Activated naive CD4-positive, alpha-beta T cell treated with anti-CD3 and anti-CD28 coated beads, Interleukin-2, amount 50 U/mL, for 24 hours (primary cell): ENCODE measurements at regions not wholly inside any gene's neighbourhood (a gene's known extent, or its start where the extent isn't known, plus 50 kb on each side); places are given as distances from the start of the nearest gene placed in this dataset.

ENCODE experiments used
- H3K27ac Mint-ChIP-seq: one replicate; pipeline ENCODE4 v1.8.0; 2021; ENCODE audit warnings: mild to moderate bottlenecking, mixed read lengths
- H3K27me3 Mint-ChIP-seq: one replicate; pipeline ENCODE4 v1.8.0; 2021; ENCODE audit warnings: mixed read lengths
- H3K36me3 Mint-ChIP-seq: one replicate; pipeline ENCODE4 v1.8.0; 2021; ENCODE audit warnings: mixed read lengths
- H3K4me1 Mint-ChIP-seq: one replicate; pipeline ENCODE4 v1.8.0; 2021; ENCODE audit warnings: mixed read lengths
- H3K4me3 Mint-ChIP-seq: one replicate; pipeline ENCODE4 v1.8.0; 2021; ENCODE audit warnings: mild to moderate bottlenecking, mixed read lengths
- H3K9me3 Mint-ChIP-seq: one replicate; pipeline ENCODE4 v1.8.0; 2021; ENCODE audit warnings: mixed read lengths

DNA sequence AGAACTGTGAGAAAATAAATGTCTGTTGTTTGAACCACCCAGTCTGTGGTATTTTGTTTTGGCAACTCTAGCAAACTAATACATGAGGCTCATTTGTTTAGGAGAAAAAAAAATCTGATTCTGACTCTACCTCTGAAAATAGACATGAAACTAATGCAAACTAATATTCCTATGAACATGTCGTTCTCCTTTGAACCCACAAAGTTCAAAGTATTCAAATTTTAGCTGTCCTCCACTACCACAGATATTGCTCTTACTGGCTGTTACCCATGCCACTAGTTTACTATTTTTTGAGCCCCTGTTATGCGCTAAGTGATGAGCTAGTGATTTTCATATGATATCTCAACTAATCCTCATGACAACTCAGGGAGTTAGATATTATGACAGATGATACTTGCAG is 58.8 kb upstream of the ZNF804B start:
- no peaks in the 10 kb centered on the region for H3K9me3 Mint-ChIP-seq
- H3K36me3 Mint-ChIP-seq: no peaks in the 10 kb centered on the region
- H3K27ac Mint-ChIP-seq: no peak overlapping the region
- H3K4me1 Mint-ChIP-seq: no peaks in the 10 kb centered on the region
- H3K4me3 Mint-ChIP-seq: no peak overlapping the region
- no peaks in the 10 kb centered on the region for H3K27me3 Mint-ChIP-seq

DNA sequence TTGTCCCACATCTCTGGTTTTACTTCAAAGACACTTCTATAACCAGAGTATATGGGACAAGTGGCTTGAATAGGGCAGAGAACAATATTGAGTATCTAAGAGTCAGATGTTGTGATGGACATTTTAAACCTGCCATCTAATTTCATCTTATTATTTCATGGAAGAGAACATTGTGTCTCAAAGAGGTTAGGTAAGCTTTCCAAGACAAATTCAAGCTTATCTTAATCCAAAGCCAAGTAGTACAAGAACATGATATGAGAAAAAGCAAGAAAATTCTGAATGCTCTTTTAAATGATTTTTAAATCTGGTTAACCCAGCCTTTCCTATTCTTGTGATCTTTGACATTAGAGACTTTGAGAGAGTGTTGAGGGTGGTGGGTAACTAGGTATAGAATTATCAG is 65.3 kb upstream of the ZNF804B start:
- no peaks in the 10 kb centered on the region for H3K4me1 Mint-ChIP-seq
- no peaks in the 10 kb centered on the region for H3K36me3 Mint-ChIP-seq
- no peaks in the 10 kb centered on the region for H3K9me3 Mint-ChIP-seq
- H3K27ac Mint-ChIP-seq: no peak overlapping the region
- no peak overlapping the region for H3K4me3 Mint-ChIP-seq
- H3K27me3 Mint-ChIP-seq: no peaks in the 10 kb centered on the region

DNA sequence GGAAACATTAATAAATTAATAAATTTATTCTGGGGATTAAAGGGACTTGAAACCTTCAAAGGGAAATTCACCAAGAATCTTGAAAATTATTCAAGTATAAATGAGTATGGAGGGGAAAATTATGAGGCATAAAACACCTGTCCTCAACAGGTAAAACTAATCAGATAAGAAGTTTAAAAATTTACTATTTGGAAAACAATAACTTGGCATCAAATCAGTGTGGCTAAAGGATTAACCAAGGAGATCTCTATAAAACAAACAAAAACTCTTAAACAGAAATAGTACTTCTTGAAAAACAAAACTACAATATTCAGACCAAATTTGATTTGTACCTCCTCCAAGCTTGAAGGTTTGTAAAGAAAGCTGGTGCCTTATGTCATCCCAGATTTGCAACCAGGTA is 66.4 kb upstream of the ZNF804B start:
- Mint-ChIP-seq H3K4me3 (no peak overlapping the region), H3K9me3 (no peaks in the 10 kb centered on the region), H3K27ac (no peak overlapping the region), H3K36me3 (no peaks in the 10 kb centered on the region), H3K4me1 (no peaks in the 10 kb centered on the region), H3K27me3 (no peaks in the 10 kb centered on the region)

DNA sequence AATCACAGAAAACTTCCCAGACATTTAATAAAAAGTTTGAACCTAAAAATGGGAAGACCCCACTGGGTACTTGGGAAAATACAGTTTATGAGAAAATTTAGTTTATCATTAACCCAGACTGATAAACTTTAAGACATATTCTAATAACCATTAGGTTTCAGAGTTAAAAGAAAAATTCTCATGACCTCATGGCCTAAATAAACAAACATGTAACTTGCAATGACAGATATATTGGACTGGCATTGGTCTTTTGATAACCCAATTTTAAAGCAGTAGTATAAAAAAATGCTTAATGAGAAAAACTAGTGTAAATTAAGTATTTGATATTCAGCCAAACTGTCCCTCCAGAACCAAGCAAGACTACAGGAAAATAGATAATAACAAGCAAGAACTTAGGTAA is 67.0 kb upstream of the ZNF804B start:
- no peak overlapping the region for H3K27ac Mint-ChIP-seq
- H3K9me3 Mint-ChIP-seq: no peaks in the 10 kb centered on the region
- H3K27me3 Mint-ChIP-seq: no peaks in the 10 kb centered on the region
- H3K36me3 Mint-ChIP-seq: no peaks in the 10 kb centered on the region
- no peak overlapping the region for H3K4me3 Mint-ChIP-seq
- H3K4me1 Mint-ChIP-seq: no peaks in the 10 kb centered on the region

DNA sequence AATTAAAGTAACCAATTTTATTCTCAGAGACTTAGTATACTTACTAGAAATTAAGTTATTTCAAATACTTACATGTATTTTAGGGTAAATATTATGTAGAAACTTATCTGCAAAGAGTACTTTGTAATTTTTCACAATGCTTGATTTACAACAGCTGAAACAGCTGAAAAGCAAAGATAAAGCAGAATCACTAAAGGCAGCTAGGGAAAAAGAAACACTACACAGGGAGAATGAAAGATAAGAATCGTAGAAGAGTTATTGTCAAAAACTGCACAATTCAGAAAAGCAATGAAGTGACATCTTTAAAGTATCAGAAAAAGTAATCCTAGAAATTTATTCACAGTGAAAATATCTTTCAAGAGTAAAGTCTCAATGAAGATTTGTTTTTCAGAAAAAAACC is 69.7 kb upstream of the ZNF804B start:
- Mint-ChIP-seq H3K27me3 (no peaks in the 10 kb centered on the region), H3K36me3 (no peaks in the 10 kb centered on the region), H3K4me1 (no peaks in the 10 kb centered on the region), H3K9me3 (no peaks in the 10 kb centered on the region), H3K27ac (no peak overlapping the region), H3K4me3 (no peak overlapping the region)

DNA sequence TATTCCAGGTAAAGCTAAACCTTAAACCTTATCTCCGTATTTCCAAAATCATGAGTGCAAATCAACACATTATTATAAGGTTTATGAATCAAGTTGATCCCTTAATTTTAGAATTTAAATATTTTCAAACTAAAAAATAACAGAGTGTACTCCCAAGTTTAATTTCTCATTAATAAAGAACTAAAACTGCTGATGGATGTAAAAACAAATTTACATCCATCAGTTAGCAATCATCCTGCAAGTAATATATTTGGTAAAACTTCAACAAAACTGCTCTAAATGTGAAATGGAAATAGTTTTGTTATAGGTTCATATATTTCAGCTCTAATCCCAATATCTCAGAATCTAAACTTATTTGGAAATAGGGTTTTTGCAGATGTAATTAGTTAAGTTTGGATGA is 71.3 kb upstream of the ZNF804B start:
- Mint-ChIP-seq H3K27ac (no peak overlapping the region), H3K36me3 (no peaks in the 10 kb centered on the region), H3K4me3 (no peak overlapping the region), H3K9me3 (no peaks in the 10 kb centered on the region), H3K27me3 (no peaks in the 10 kb centered on the region), H3K4me1 (no peaks in the 10 kb centered on the region)

DNA sequence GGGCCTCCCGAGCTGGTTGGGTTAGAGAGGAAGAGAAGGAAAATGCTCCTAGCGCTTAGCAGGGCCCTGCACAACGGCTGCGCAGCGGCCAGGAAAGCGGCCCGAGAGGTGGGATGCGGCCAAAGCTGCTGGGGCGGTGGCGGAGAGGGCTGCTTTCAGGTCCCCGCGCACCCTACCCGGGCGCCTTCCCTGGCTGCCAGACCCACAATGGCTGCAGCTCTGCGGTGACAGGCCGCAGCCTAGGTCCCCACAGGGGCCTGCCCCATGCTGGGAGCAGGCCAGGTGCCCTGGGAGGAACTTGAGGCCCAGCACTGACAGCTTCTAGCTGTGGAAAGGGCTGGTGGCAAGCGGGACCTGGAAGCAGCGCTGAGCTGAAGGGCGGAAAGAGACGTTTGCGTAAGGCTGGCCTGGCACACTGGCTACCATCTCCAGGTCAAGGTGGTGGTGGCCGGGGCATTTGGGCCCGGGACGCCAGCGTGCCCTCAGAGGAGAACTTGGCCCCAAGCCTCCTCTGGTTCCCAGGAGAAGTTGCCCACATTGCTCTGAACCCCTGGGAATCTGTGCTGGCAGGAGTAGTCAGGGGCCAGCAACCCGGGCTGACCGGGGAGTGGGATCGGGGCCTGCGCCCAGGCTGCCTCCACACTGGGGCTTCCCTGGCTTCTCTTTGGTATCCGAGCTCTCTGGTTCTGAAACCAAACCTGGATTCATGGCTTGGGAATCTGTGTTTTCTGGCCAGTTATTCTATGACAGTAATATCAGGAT is 72.9 kb upstream of the ZNF804B start:
- H3K4me1 Mint-ChIP-seq: no peaks in the 10 kb centered on the region
- no peak overlapping the region for H3K27ac Mint-ChIP-seq
- H3K9me3 Mint-ChIP-seq: no peaks in the 10 kb centered on the region
- no peaks in the 10 kb centered on the region for H3K36me3 Mint-ChIP-seq
- H3K4me3 Mint-ChIP-seq: no peak overlapping the region
- H3K27me3 Mint-ChIP-seq: no peaks in the 10 kb centered on the region

DNA sequence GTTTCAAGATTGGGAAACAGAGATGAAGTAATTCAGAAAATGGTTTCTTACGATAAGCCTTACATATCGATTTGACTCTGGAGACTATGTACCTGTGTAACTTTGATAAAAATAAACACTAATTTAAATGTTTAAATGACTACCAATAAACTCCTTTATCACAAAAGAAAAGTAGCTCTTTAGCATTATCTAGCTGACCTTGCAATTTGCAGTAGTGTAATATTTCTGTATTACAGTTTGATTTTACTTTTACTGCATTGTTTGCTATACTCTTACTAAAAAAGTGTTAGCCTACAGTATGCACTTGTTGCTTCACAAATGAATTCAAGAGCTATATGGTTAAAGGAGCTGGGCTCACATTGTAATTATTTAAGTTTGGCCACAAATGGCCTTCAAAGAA is 77.8 kb upstream of the ZNF804B start:
- Mint-ChIP-seq H3K27ac (no peak overlapping the region), H3K36me3 (no peaks in the 10 kb centered on the region), H3K4me3 (no peak overlapping the region), H3K27me3 (no peaks in the 10 kb centered on the region), H3K4me1 (no peaks in the 10 kb centered on the region), H3K9me3 (no peaks in the 10 kb centered on the region)

DNA sequence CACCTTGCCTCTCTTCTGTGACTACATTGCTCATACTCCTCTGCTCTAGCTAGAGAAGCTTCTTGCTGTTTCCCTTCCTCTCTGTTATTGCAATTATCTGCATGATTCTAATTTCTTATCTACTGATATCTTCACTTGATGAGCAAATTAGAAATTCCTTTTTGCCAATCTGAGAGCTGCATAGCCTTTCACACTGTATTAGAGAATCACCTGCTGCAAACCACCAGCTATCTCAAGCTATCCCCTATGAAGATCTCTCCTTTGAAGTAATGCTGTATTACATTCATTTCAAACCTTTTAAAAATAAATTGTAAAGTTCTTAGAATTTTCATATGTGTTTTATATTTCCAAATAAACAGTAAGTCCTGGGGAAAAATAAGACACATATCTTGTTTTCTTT is 89.0 kb upstream of the ZNF804B start:
- Mint-ChIP-seq H3K27me3 (no peaks in the 10 kb centered on the region), H3K27ac (no peak overlapping the region)

DNA sequence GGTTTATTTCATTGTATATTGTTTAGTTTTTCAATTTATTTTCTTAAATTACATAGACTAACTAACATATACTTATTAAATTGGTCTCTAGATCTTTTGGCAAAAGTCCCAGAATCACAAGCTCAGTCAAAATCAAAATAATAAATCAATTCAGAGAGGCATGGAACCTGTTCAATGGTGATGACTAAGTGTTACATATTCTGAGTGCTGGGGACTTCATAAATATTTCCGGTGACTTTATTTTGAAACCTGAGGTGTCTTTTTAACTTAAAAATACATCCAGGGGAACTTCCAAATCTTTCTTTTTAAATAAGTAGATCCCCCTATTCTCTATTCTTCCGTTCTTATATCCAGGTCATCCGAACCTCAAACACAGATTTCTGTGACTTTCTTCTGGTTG is 89.6 kb upstream of the ZNF804B start:
- H3K27me3 Mint-ChIP-seq: no peaks in the 10 kb centered on the region
- H3K9me3 Mint-ChIP-seq: peaks cover 7% of the 10 kb centered on the region
- H3K4me1 Mint-ChIP-seq: no peaks in the 10 kb centered on the region
- no peak overlapping the region for H3K4me3 Mint-ChIP-seq
- H3K36me3 Mint-ChIP-seq: no peaks in the 10 kb centered on the region
- H3K27ac Mint-ChIP-seq: no peak overlapping the region

More for the DNA sequence above, 89.0 kb upstream of the ZNF804B start:
- Mint-ChIP-seq H3K4me1 (no peaks in the 10 kb centered on the region), H3K36me3 (no peaks in the 10 kb centered on the region), H3K4me3 (no peak overlapping the region), H3K9me3 (peaks cover 7% of the 10 kb centered on the region)

DNA sequence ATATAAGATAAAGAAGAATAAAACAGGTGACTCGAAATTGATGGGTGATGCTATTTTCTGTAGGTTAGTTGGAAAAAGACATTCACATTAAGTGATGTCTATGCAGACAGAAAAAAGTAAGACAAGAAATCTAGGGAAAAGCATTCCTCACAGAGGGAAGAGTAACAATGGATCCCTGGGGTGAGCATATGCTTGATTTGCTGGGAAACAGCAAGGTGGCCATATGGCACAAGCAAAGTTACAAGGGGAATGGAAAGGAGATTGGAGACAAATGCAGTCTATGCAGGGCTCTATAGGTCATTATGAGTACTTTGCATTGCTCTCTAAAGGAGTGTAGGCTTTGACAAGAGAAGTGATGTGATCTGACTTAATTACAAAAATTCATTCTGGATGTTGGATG is 90.9 kb upstream of the ZNF804B start:
- H3K4me3 Mint-ChIP-seq: no peak overlapping the region
- H3K27me3 Mint-ChIP-seq: peaks cover 2% of the 10 kb centered on the region
- no peaks in the 10 kb centered on the region for H3K4me1 Mint-ChIP-seq
- no peaks in the 10 kb centered on the region for H3K36me3 Mint-ChIP-seq
- no peak overlapping the region for H3K27ac Mint-ChIP-seq
- peaks cover 7% of the 10 kb centered on the region for H3K9me3 Mint-ChIP-seq

DNA sequence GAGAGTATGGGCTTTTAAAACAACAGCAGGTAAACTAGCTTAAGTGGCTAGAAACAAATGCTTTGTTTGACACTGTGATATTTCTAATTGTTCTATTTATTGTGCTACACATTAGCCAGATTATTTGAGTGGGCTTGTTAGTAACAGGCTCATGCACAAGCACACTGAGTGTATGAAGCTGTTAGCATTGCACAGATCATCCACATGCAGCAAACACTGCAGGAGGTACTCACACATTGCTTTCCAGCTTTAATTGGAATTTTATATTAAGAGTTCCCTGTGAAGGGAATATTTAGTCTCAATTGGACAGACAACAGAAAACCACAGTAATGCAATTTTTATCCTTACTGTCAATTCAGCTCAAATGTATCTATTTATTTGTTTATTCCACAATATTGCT is 92.9 kb upstream of the ZNF804B start:
- H3K27ac Mint-ChIP-seq: no peak overlapping the region
- H3K4me1 Mint-ChIP-seq: no peaks in the 10 kb centered on the region
- H3K36me3 Mint-ChIP-seq: no peaks in the 10 kb centered on the region
- no peaks in the 10 kb centered on the region for H3K9me3 Mint-ChIP-seq
- peaks cover 2% of the 10 kb centered on the region for H3K27me3 Mint-ChIP-seq
- H3K4me3 Mint-ChIP-seq: no peak overlapping the region

DNA sequence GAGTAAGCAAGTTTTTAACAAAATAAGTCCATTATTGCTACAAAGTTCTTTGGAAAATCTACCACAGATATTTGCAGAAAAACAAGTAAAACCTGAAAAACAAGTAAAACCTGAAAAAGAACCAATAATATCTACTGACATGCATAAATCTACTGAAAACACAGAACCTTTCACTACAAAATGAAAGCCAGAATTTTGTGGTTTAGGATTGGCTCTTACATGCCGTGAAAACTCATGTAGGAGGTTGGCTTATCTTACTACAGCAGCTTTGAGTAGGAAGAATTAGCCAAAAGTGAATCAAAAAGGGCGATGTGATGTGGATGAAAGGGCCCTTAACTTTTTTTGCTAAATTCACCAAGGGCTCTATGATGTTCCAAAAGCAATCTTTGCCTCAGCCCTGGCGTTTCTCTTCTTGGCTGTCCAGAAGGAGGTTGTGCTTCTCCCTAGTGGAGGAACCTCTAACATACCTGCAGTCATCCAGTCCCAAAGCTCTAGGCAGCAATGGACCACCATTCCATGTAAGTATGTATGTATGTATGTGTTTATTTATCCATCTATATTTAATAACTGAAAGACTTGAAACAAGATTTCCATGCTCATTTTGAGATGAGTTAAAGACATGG is 93.5 kb upstream of the ZNF804B start:
- Mint-ChIP-seq H3K27me3 (peaks cover 2% of the 10 kb centered on the region), H3K9me3 (no peaks in the 10 kb centered on the region), H3K36me3 (no peaks in the 10 kb centered on the region), H3K4me1 (no peaks in the 10 kb centered on the region), H3K27ac (no peak overlapping the region), H3K4me3 (no peak overlapping the region)

DNA sequence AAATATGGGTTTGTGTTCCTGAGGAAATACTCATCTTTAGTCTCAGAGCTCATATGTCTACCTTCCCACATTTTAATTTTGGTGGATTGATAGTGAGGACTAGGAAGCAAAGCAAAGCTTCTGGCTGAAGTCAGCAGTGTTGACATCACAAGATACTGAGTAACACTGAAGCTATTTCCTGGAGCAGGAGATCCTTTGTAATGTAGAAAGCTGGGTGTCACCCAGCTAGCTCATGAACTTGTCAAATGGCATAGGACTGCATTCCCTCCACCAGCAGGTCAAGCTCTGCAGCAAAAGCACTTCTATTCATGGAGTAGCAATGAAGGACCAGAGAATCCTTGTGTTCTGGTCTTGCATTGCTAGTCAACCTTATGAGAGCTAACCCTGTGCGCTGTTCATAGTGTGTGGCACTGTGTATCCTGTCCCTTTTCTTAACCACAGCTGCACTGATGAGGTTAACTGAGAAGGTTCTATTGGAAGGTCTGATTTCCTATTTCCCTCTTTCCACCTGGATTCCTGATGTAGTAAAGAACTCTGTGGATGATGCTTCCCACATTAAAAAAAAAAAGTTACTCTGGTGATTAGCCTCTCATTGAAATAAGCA is 94.8 kb upstream of the ZNF804B start:
- H3K36me3 Mint-ChIP-seq: no peaks in the 10 kb centered on the region
- H3K9me3 Mint-ChIP-seq: no peaks in the 10 kb centered on the region

DNA sequence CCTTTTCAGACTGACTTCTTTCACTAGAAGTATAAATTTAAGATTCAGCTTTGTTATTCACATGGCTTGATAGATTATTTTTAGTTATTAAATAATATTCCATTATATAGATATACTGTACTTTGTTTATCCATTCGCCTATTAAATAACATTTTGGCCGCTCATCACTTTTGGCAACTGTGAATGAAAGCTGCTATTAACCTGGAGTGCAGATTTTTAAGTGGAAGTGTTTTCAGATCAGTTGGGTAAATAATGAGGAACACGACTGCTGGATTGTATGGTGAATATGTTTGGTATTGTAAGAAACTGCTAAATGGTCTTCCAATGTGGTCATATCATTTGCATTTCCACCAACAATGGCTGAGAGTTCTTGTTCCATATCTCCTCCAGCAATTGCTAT is 97.6 kb upstream of the ZNF804B start:
- Mint-ChIP-seq H3K4me3 (no peak overlapping the region), H3K36me3 (no peaks in the 10 kb centered on the region), H3K9me3 (no peaks in the 10 kb centered on the region), H3K27me3 (peaks cover 2% of the 10 kb centered on the region), H3K4me1 (no peaks in the 10 kb centered on the region), H3K27ac (no peak overlapping the region)

More for the DNA sequence above, 94.8 kb upstream of the ZNF804B start:
- no peaks in the 10 kb centered on the region for H3K4me1 Mint-ChIP-seq
- H3K27ac Mint-ChIP-seq: no peak overlapping the region
- H3K4me3 Mint-ChIP-seq: no peak overlapping the region
- peaks cover 2% of the 10 kb centered on the region for H3K27me3 Mint-ChIP-seq

DNA sequence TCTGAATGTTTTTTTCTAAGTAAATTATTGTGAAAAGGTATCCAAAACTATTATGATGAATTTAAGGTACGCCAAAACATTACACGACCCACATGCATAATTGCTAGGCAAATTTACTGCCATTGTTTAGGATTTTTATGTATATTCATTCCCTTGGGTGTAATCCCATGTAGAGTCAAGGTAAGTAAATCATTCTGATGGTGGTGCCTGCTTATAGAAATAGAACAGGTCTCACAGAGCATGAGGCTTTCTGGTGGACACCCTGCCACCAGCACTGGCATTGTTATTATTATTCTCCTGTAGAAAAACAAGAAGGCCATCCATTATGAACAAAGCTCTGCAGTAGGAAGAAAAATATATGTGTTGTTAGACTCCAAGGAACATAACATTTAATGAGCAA is 111.7 kb upstream of the ZNF804B start:
- no peak overlapping the region for H3K4me3 Mint-ChIP-seq
- H3K27me3 Mint-ChIP-seq: no peaks in the 10 kb centered on the region
- no peak overlapping the region for H3K27ac Mint-ChIP-seq
- no peaks in the 10 kb centered on the region for H3K4me1 Mint-ChIP-seq
- H3K9me3 Mint-ChIP-seq: peaks cover 2% of the 10 kb centered on the region
- H3K36me3 Mint-ChIP-seq: no peaks in the 10 kb centered on the region
